ENCODE measurements at regions not wholly inside any gene's neighbourhood (a gene's known extent, or its start where the extent isn't known, plus 50 kb on each side); places are given as distances from the start of the nearest gene placed in this dataset.
"Not testable (repeated sequence)": the region's sequence is repeated elsewhere in the genome, so short reads cannot be mapped to it uniquely, and the experiment has no call there.

- peaks cover 11% of the 10 kb centered on the region for H3K4me1 Mint-ChIP-seq
- H3K9me3 Mint-ChIP-seq, result peaks cover 5% of the 10 kb centered on the region
- no peak for TF ChIP-seq CTCF (IDR thresholded peaks at IDR 0.05; ENCODE audit: unreplicated experiment in 3 of 3)
- H3K4me3 Mint-ChIP-seq, result no peak overlapping the region
- H3K27me3 Mint-ChIP-seq (ENCODE audit: low read depth), result no peaks in the 10 kb centered on the region
- no peaks in the 10 kb centered on the region for H3K36me3 Mint-ChIP-seq (ENCODE audit: low read depth)
- H3K27ac Mint-ChIP-seq, result peak overlapping the region in 2 of 3 experiments; percentile 52 to 77
These were observed 364.0 kb downstream of the CNTN6 start for GRCh38 chr3:1456781-1457311.

GRCh38 chr3:1462371-1462770 lies 369.5 kb downstream of the CNTN6 start:
- Mint-ChIP-seq H3K4me3 (no peak overlapping the region), H3K4me1 (peaks cover 1% of the 10 kb centered on the region), H3K27ac (no peak overlapping the region), H3K36me3 (ENCODE audit: low read depth) (no peaks in the 10 kb centered on the region), H3K27me3 (ENCODE audit: low read depth) (no peaks in the 10 kb centered on the region), H3K9me3 (peaks cover 11% of the 10 kb centered on the region)
- no peak for TF ChIP-seq CTCF (IDR thresholded peaks at IDR 0.05; ENCODE audit: unreplicated experiment in 3 of 3)

GRCh38 chr3:1462856-1463450 lies 370.1 kb downstream of the CNTN6 start:
- H3K4me1 Mint-ChIP-seq, result no peaks in the 10 kb centered on the region
- H3K27me3 Mint-ChIP-seq (ENCODE audit: low read depth), result no peaks in the 10 kb centered on the region
- H3K36me3 Mint-ChIP-seq (ENCODE audit: low read depth), result no peaks in the 10 kb centered on the region
- peaks cover 11% of the 10 kb centered on the region for H3K9me3 Mint-ChIP-seq
- no peak for TF ChIP-seq CTCF (IDR thresholded peaks at IDR 0.05; ENCODE audit: unreplicated experiment in 3 of 3)
- H3K4me3 Mint-ChIP-seq, result no peak overlapping the region
- no peak overlapping the region for H3K27ac Mint-ChIP-seq

- H3K27me3 Mint-ChIP-seq (ENCODE audit: low read depth); H3K27ac Mint-ChIP-seq; H3K4me1 Mint-ChIP-seq: not testable (repeated sequence)
These were observed 372.3 kb downstream of the CNTN6 start for GRCh38 chr3:1465091-1465490.

GRCh38 chr3:1468145-1468544 lies 375.3 kb downstream of the CNTN6 start:
- Mint-ChIP-seq H3K9me3 (peaks cover 6% of the 10 kb centered on the region), H3K4me1 (no peaks in the 10 kb centered on the region), H3K36me3 (ENCODE audit: low read depth) (no peaks in the 10 kb centered on the region), H3K27ac (peak overlapping the region in 1 of 3 experiments; percentile 69), H3K4me3 (no peak overlapping the region), H3K27me3 (ENCODE audit: low read depth) (no peaks in the 10 kb centered on the region)
- TF ChIP-seq CTCF (IDR thresholded peaks at IDR 0.05; ENCODE audit: unreplicated experiment in 3 of 3), result no peak

More at GRCh38 chr3:1465091-1465490, 372.3 kb downstream of the CNTN6 start:
- H3K36me3 Mint-ChIP-seq (ENCODE audit: low read depth); H3K4me3 Mint-ChIP-seq: not testable (repeated sequence)
- H3K9me3 Mint-ChIP-seq, result peaks cover 11% of the 10 kb centered on the region

- Mint-ChIP-seq H3K4me3 (no peak overlapping the region), H3K36me3 (ENCODE audit: low read depth) (no peaks in the 10 kb centered on the region), H3K4me1 (no peaks in the 10 kb centered on the region), H3K27ac (peak overlapping the region; percentile 69 to 74 (median 74)), H3K9me3 (peaks cover 6% of the 10 kb centered on the region), H3K27me3 (ENCODE audit: low read depth) (no peaks in the 10 kb centered on the region)
- no peak for TF ChIP-seq CTCF (IDR thresholded peaks at IDR 0.05; ENCODE audit: unreplicated experiment in 3 of 3)
These were observed 376.4 kb downstream of the CNTN6 start for GRCh38 chr3:1469248-1469647.

All from nephron (organoid).